ENCODE measurements at regions not wholly inside any gene's neighbourhood (a gene's known extent, or its start where the extent isn't known, plus 50 kb on each side); places are given as distances from the start of the nearest gene placed in this dataset.
"Not testable (repeated sequence)": the region's sequence is repeated elsewhere in the genome, so short reads cannot be mapped to it uniquely, and the experiment has no call there.

- ATAC-seq (replicated peaks) (no peak), DNase-seq (no peak)
- Mint-ChIP-seq H3K9me3 (peaks cover 8 to 14% of the 10 kb centered on the region in 2 donors), H3K4me1 (ENCODE audit: low read depth in 2 of 2) (no peaks in the 10 kb centered on the region), H3K36me3 (ENCODE audit: insufficient read depth) (peaks cover 3% of the 10 kb centered on the region), H3K27ac (no peak overlapping the region), H3K27me3 (no peaks in the 10 kb centered on the region), H3K4me3 (no peak overlapping the region)
Measured at GRCh38 chr18:38751898-38752297, 1186.3 kb upstream of the CELF4 start.

- no peak for ATAC-seq (replicated peaks)
- Mint-ChIP-seq H3K27me3 (no peaks in the 10 kb centered on the region), H3K9me3 (peaks cover 8 to 14% of the 10 kb centered on the region in 2 donors), H3K4me3 (no peak overlapping the region), H3K4me1 (ENCODE audit: low read depth in 2 of 2) (no peaks in the 10 kb centered on the region), H3K27ac (no peak overlapping the region), H3K36me3 (ENCODE audit: insufficient read depth) (peaks cover 3% of the 10 kb centered on the region)
- DNase-seq, result no peak
Measured at GRCh38 chr18:38751211-38751610, 1185.6 kb upstream of the CELF4 start.

GRCh38 chr18:38750751-38751150, 1185.2 kb upstream of the CELF4 start:
- H3K27ac Mint-ChIP-seq, result no peak overlapping the region
- H3K9me3 Mint-ChIP-seq, result peaks cover 8 to 14% of the 10 kb centered on the region in 2 donors
- no peaks in the 10 kb centered on the region for H3K4me1 Mint-ChIP-seq (ENCODE audit: low read depth in 2 of 2)
- H3K27me3 Mint-ChIP-seq, result no peaks in the 10 kb centered on the region
- peaks cover 3% of the 10 kb centered on the region for H3K36me3 Mint-ChIP-seq (ENCODE audit: insufficient read depth)
- ATAC-seq (replicated peaks) (no peak), DNase-seq (no peak)
- no peak overlapping the region for H3K4me3 Mint-ChIP-seq

- no peak for ATAC-seq (replicated peaks)
- no peaks in the 10 kb centered on the region for H3K27me3 Mint-ChIP-seq
- H3K36me3 Mint-ChIP-seq (ENCODE audit: insufficient read depth), result peaks cover 3% of the 10 kb centered on the region
Measured at GRCh38 chr18:38747153-38747552, 1181.6 kb upstream of the CELF4 start.

GRCh38 chr18:38720181-38720580, 1154.6 kb upstream of the CELF4 start:
- H3K4me1 Mint-ChIP-seq (ENCODE audit: low read depth in 2 of 2); H3K27ac Mint-ChIP-seq; ATAC-seq (replicated peaks); H3K4me3 Mint-ChIP-seq; DNase-seq; H3K36me3 Mint-ChIP-seq (ENCODE audit: insufficient read depth); H3K27me3 Mint-ChIP-seq; H3K9me3 Mint-ChIP-seq: not testable (repeated sequence)

More at GRCh38 chr18:38747153-38747552, 1181.6 kb upstream of the CELF4 start:
- DNase-seq, result no peak
- no peak overlapping the region for H3K27ac Mint-ChIP-seq
- peaks cover 1 to 5% of the 10 kb centered on the region in 2 donors for H3K9me3 Mint-ChIP-seq
- no peak overlapping the region for H3K4me3 Mint-ChIP-seq
- H3K4me1 Mint-ChIP-seq (ENCODE audit: low read depth in 2 of 2), result no peaks in the 10 kb centered on the region

- Mint-ChIP-seq H3K4me1 (ENCODE audit: low read depth in 2 of 2) (no peaks in the 10 kb centered on the region), H3K9me3 (peaks cover 0 to 3% of the 10 kb centered on the region in 2 donors), H3K36me3 (ENCODE audit: insufficient read depth) (no peaks in the 10 kb centered on the region), H3K27me3 (no peaks in the 10 kb centered on the region), H3K27ac (no peak overlapping the region), H3K4me3 (no peak overlapping the region)
- no peak for ATAC-seq (replicated peaks)
- no peak for DNase-seq
Measured at GRCh38 chr18:38718365-38718901, 1152.8 kb upstream of the CELF4 start.

GRCh38 chr18:38709122-38709521, 1143.5 kb upstream of the CELF4 start:
- DNase-seq, result no peak
- no peak for ATAC-seq (replicated peaks)
- Mint-ChIP-seq H3K4me3 (no peak overlapping the region), H3K36me3 (ENCODE audit: insufficient read depth) (no peaks in the 10 kb centered on the region), H3K27ac (no peak overlapping the region), H3K4me1 (ENCODE audit: low read depth in 2 of 2) (no peaks in the 10 kb centered on the region), H3K9me3 (peaks cover 4 to 14% of the 10 kb centered on the region in 2 donors), H3K27me3 (no peaks in the 10 kb centered on the region)

GRCh38 chr18:38706373-38706772, 1140.8 kb upstream of the CELF4 start:
- ATAC-seq (replicated peaks), result no peak
- Mint-ChIP-seq H3K27ac (no peak overlapping the region), H3K27me3 (no peaks in the 10 kb centered on the region), H3K4me3 (no peak overlapping the region), H3K36me3 (ENCODE audit: insufficient read depth) (no peaks in the 10 kb centered on the region), H3K9me3 (peaks cover 4 to 14% of the 10 kb centered on the region in 2 donors), H3K4me1 (ENCODE audit: low read depth in 2 of 2) (no peaks in the 10 kb centered on the region)
- no peak for DNase-seq

GRCh38 chr18:38698088-38698487, 1132.5 kb upstream of the CELF4 start:
- H3K4me3 Mint-ChIP-seq, result no peak overlapping the region
- no peak for ATAC-seq (replicated peaks)
- no peaks in the 10 kb centered on the region for H3K27me3 Mint-ChIP-seq
- H3K27ac Mint-ChIP-seq, result no peak overlapping the region
- no peak for DNase-seq
- H3K36me3 Mint-ChIP-seq (ENCODE audit: insufficient read depth), result no peaks in the 10 kb centered on the region
- peaks cover 0 to 10% of the 10 kb centered on the region in 2 donors for H3K9me3 Mint-ChIP-seq
- no peaks in the 10 kb centered on the region for H3K4me1 Mint-ChIP-seq (ENCODE audit: low read depth in 2 of 2)

- Mint-ChIP-seq H3K27ac (no peak overlapping the region), H3K36me3 (ENCODE audit: insufficient read depth) (no peaks in the 10 kb centered on the region), H3K27me3 (no peaks in the 10 kb centered on the region), H3K4me3 (no peak overlapping the region), H3K4me1 (ENCODE audit: low read depth in 2 of 2) (no peaks in the 10 kb centered on the region), H3K9me3 (peaks cover 0 to 13% of the 10 kb centered on the region in 2 donors)
- DNase-seq, result no peak
- ATAC-seq (replicated peaks), result no peak
Measured at GRCh38 chr18:38695559-38696280, 1130.1 kb upstream of the CELF4 start.

- H3K4me3 Mint-ChIP-seq, result no peak overlapping the region
- no peak for DNase-seq
- H3K9me3 Mint-ChIP-seq, result peaks cover 0 to 11% of the 10 kb centered on the region in 2 donors
- no peak for ATAC-seq (replicated peaks)
- no peak overlapping the region for H3K27ac Mint-ChIP-seq
- H3K4me1 Mint-ChIP-seq (ENCODE audit: low read depth in 2 of 2), result no peaks in the 10 kb centered on the region
- H3K36me3 Mint-ChIP-seq (ENCODE audit: insufficient read depth), result no peaks in the 10 kb centered on the region
- H3K27me3 Mint-ChIP-seq, result no peaks in the 10 kb centered on the region
Measured at GRCh38 chr18:38693104-38693503, 1127.5 kb upstream of the CELF4 start.

GRCh38 chr18:38690626-38691025, 1125.0 kb upstream of the CELF4 start:
- Mint-ChIP-seq H3K9me3 (peaks cover 0 to 3% of the 10 kb centered on the region in 2 donors), H3K27me3 (no peaks in the 10 kb centered on the region), H3K27ac (no peak overlapping the region), H3K4me3 (no peak overlapping the region), H3K4me1 (ENCODE audit: low read depth in 2 of 2) (no peaks in the 10 kb centered on the region), H3K36me3 (ENCODE audit: insufficient read depth) (no peaks in the 10 kb centered on the region)
- ATAC-seq (replicated peaks) (no peak), DNase-seq (no peak)

- Mint-ChIP-seq H3K4me1 (ENCODE audit: low read depth in 2 of 2) (no peaks in the 10 kb centered on the region), H3K27ac (no peak overlapping the region), H3K4me3 (no peak overlapping the region), H3K27me3 (no peaks in the 10 kb centered on the region), H3K36me3 (ENCODE audit: insufficient read depth) (no peaks in the 10 kb centered on the region), H3K9me3 (peaks cover 0 to 3% of the 10 kb centered on the region in 2 donors)
- ATAC-seq (replicated peaks) (no peak), DNase-seq (no peak)
Measured at GRCh38 chr18:38688416-38688815, 1122.8 kb upstream of the CELF4 start.

- H3K9me3 Mint-ChIP-seq, result peaks cover 0 to 7% of the 10 kb centered on the region in 2 donors
- H3K36me3 Mint-ChIP-seq (ENCODE audit: insufficient read depth), result no peaks in the 10 kb centered on the region
- ATAC-seq (replicated peaks) (no peak), DNase-seq (no peak)
- no peak overlapping the region for H3K27ac Mint-ChIP-seq
- H3K4me1 Mint-ChIP-seq (ENCODE audit: low read depth in 2 of 2), result no peaks in the 10 kb centered on the region
- H3K4me3 Mint-ChIP-seq, result no peak overlapping the region
- no peaks in the 10 kb centered on the region for H3K27me3 Mint-ChIP-seq
Measured at GRCh38 chr18:38670486-38670885, 1104.9 kb upstream of the CELF4 start.
